NT2/D1 (cell line): ENCODE measurements at regions not wholly inside any gene's neighbourhood (a gene's known extent, or its start where the extent isn't known, plus 50 kb on each side); places are given as distances from the start of the nearest gene placed in this dataset.

Source experiments
- DNase-seq: peaks from one replicate; pipeline ENCODE4 v3.0.0-alpha.2; 2011; ENCODE audit warnings: low read depth, low spot score
- H3K27me3 ChIP-seq: 2 replicates; pipeline ENCODE4 v1.6.0; 2011; ENCODE audit warnings: mild to moderate bottlenecking; ENCODE audit not compliant: insufficient read length, insufficient read depth
- H3K36me3 ChIP-seq: 2 replicates; pipeline ENCODE4 v1.6.1; 2011; ENCODE audit warnings: mild to moderate bottlenecking, low read length, mixed read lengths; ENCODE audit not compliant: insufficient read depth, insufficient read length
- H3K4me1 ChIP-seq: 2 replicates; pipeline ENCODE4 v1.5.1; 2011; ENCODE audit not compliant: insufficient read depth, insufficient read length
- H3K4me3 ChIP-seq: 2 replicates; pipeline ENCODE4 v1.5.1; 2011; ENCODE audit warnings: low read depth; ENCODE audit not compliant: insufficient read length
- H3K9ac ChIP-seq: 2 replicates; pipeline ENCODE4 v1.6.0; 2011; ENCODE audit warnings: low read depth; ENCODE audit not compliant: insufficient read length
- H3K9me3 ChIP-seq: 2 replicates; pipeline ENCODE4 v1.5.1; 2011; ENCODE audit warnings: mild to moderate bottlenecking, low read length; ENCODE audit not compliant: insufficient read depth
- SUZ12 ChIP-seq: IDR thresholded peaks from 2 replicates; pipeline ENCODE4 v1.6.1; 2011; ENCODE audit not compliant: insufficient read length, insufficient read depth; ENCODE audit errors: extremely low read depth
- YY1 ChIP-seq: IDR thresholded peaks from 2 replicates; pipeline ENCODE4 v1.6.1; 2011; ENCODE audit not compliant: insufficient read length, insufficient read depth
- ZNF274 ChIP-seq: IDR thresholded peaks from 2 replicates; pipeline ENCODE4 v1.6.1; 2011; ENCODE audit warnings: mild to moderate bottlenecking, low read depth, low read length

DNA sequence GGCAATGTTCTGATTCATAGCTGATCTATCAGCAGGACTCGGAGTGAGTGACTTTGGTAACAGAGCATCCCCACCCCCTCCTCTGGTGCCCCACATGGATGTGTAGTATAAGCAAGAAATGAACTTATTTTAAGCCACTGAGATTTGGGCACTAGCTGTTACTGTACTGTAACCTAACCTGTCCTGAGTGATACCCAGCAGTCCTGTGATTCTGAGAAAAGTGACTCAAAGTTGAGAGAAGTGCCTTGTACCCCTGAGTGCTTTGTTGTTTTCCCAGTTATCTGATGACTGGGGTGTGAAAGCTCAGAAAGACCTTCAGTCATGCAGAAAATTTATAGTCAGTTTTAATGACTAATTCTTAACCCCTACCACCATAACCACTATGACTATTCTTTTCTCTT, 439.9 kb upstream of the RBMS3 start:
- Histone ChIP-seq H3K4me3 (no peak overlapping the region), H3K4me1 (no peaks in the 10 kb centered on the region), H3K9me3 (no peaks in the 10 kb centered on the region), H3K36me3 (no peaks in the 10 kb centered on the region), H3K9ac (no peak overlapping the region), H3K27me3 (no peaks in the 10 kb centered on the region)
- no peak for DNase-seq
- TF ChIP-seq SUZ12 (no peak), YY1 (no peak), ZNF274 (no peak)

DNA sequence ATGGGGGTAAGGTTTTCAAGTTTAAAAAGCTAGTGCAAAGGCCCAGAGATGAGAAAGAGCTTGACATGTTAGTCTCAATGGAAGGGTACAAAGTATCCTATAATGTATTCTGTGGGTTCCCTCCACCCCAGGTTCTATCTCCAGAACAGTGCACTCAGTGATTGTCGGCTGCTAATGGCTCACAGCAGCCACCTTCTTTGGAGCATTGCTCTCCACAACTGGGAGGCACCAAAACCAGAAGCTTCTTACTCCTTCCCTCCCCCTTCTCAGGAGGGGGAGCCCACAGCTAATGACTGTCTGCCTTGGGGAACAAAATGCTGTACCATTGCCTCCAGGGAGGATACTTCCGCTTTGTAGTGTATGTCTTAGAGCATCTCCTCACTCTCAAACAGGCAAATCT, 439.4 kb upstream of the RBMS3 start:
- H3K4me3 ChIP-seq: no peak overlapping the region
- H3K9me3 ChIP-seq: no peaks in the 10 kb centered on the region
- TF ChIP-seq SUZ12 (no peak), ZNF274 (no peak), YY1 (no peak)
- H3K36me3 ChIP-seq: no peaks in the 10 kb centered on the region
- no peak for DNase-seq
- no peaks in the 10 kb centered on the region for H3K27me3 ChIP-seq
- no peaks in the 10 kb centered on the region for H3K4me1 ChIP-seq
- no peak overlapping the region for H3K9ac ChIP-seq

GRCh38 chr3:28844298-28845005, 436.4 kb upstream of the RBMS3 start:
- H3K9me3 ChIP-seq: no peaks in the 10 kb centered on the region
- no peaks in the 10 kb centered on the region for H3K36me3 ChIP-seq
- no peak for TF ChIP-seq ZNF274
- TF ChIP-seq YY1: no peak
- TF ChIP-seq SUZ12: no peak
- no peaks in the 10 kb centered on the region for H3K27me3 ChIP-seq
- no peak for DNase-seq
- H3K4me1 ChIP-seq: no peaks in the 10 kb centered on the region
- no peak overlapping the region for H3K4me3 ChIP-seq
- H3K9ac ChIP-seq: no peak overlapping the region

DNA sequence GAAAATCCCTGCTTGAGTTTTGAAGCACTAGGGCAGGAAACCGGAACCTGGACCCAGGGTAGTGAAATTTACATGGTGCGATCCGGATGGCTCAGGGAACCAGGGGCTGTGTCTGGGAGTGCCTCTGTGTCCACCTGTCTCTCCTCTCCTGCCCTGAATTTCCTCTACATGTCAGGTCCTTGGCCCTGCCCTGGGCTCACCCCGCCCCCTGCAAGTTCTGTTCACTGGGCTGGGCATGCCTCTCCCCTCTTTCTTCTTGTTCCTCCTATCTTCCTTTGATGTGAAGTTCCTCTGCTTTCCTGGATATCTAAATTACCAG, 435.9 kb upstream of the RBMS3 start:
- no peak for DNase-seq
- TF ChIP-seq SUZ12: no peak
- TF ChIP-seq YY1: no peak
- TF ChIP-seq ZNF274: no peak
- H3K9ac ChIP-seq: no peak overlapping the region

GRCh38 chr3:28846971-28847478, 433.8 kb upstream of the RBMS3 start:
- no peaks in the 10 kb centered on the region for H3K27me3 ChIP-seq
- H3K36me3 ChIP-seq: no peaks in the 10 kb centered on the region
- no peak for TF ChIP-seq SUZ12
- no peak for TF ChIP-seq ZNF274
- no peak for TF ChIP-seq YY1
- no peaks in the 10 kb centered on the region for H3K9me3 ChIP-seq
- DNase-seq: no peak
- H3K4me3 ChIP-seq: no peak overlapping the region
- H3K4me1 ChIP-seq: no peaks in the 10 kb centered on the region
- no peak overlapping the region for H3K9ac ChIP-seq

More for the DNA sequence above, 435.9 kb upstream of the RBMS3 start:
- Histone ChIP-seq H3K27me3 (no peaks in the 10 kb centered on the region), H3K9me3 (no peaks in the 10 kb centered on the region), H3K36me3 (no peaks in the 10 kb centered on the region), H3K4me1 (no peaks in the 10 kb centered on the region), H3K4me3 (no peak overlapping the region)

GRCh38 chr3:28847736-28848135, 433.1 kb upstream of the RBMS3 start:
- DNase-seq: no peak
- TF ChIP-seq YY1 (no peak), ZNF274 (no peak), SUZ12 (no peak)
- no peaks in the 10 kb centered on the region for H3K27me3 ChIP-seq
- no peaks in the 10 kb centered on the region for H3K36me3 ChIP-seq
- H3K4me3 ChIP-seq: no peak overlapping the region
- H3K9me3 ChIP-seq: no peaks in the 10 kb centered on the region
- no peak overlapping the region for H3K9ac ChIP-seq
- H3K4me1 ChIP-seq: no peaks in the 10 kb centered on the region

DNA sequence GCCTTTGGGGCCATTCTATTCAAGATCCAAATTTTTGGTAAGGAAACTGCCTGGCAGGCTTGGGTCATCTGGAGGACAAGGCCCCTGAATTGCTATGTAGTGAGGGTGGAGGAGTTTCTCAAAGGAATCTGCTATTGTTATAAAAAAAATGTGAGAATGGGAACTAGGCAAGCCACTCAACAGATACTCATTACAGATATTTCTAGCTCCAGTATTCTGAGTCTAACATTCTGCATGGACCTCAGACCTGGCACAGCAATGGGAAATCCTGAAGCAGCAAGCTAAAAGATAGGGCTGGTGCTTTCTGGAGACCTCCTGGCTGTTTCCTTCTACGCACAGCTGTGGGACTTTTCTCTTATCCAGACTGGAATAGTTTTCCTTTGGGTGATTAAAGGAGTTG, 430.7 kb upstream of the RBMS3 start:
- no peak for TF ChIP-seq ZNF274
- TF ChIP-seq SUZ12: no peak
- no peak for TF ChIP-seq YY1
- Histone ChIP-seq H3K9ac (no peak overlapping the region), H3K4me1 (no peaks in the 10 kb centered on the region), H3K4me3 (no peak overlapping the region), H3K36me3 (no peaks in the 10 kb centered on the region), H3K9me3 (no peaks in the 10 kb centered on the region), H3K27me3 (no peaks in the 10 kb centered on the region)
- DNase-seq: no peak

DNA sequence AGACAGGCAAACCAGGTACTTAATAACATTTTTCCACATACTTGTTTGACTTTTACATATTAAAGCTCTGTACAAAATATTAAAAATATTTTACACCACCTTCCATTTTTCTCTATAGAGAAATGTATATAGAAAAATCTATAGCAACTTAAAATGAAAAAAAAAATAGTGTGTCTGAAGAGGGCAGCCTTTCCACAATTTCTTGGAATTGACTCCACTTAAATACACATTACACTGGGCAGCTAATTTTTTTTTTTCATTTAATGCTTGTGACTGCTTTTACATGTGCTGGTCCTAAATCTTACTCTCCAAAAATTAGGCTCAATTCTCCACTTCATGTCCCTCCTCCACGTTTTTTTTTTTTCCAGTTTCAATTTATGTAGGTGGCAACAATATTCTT, 427.0 kb upstream of the RBMS3 start:
- no peak for TF ChIP-seq SUZ12
- Histone ChIP-seq H3K36me3 (no peaks in the 10 kb centered on the region), H3K4me3 (no peak overlapping the region), H3K4me1 (no peaks in the 10 kb centered on the region), H3K27me3 (no peaks in the 10 kb centered on the region), H3K9me3 (no peaks in the 10 kb centered on the region), H3K9ac (no peak overlapping the region)
- no peak for DNase-seq
